K562 (cell line): ENCODE measurements at regions not wholly inside any gene's neighbourhood (a gene's known extent, or its start where the extent isn't known, plus 50 kb on each side); places are given as distances from the start of the nearest gene placed in this dataset.

Experiments
- ATAC-seq: fragments of 200-7000 bp; cut with Tn5 transposase; 3 replicates; pipeline ENCODE4 v1.9.1; 2020; ENCODE audit warnings: moderate library complexity
- BruUV-seq: library from RNA; stranded (reverse); fragments of 400-500 nt; replicated peaks from 2 replicates; lab custom pipeline; 2021; lab: Mats Ljungman, UMichigan
- CTCF ChIA-PET: fragments of 300-600 bp; formaldehyde crosslinking; extraction: SDS; loops from one replicate; lab custom pipeline; 2021; ENCODE audit warnings: low intra/inter-chr PET ratio; lab: Yijun Ruan, JAX
- POLR2A ChIA-PET: fragments of 300-600, 350-650 bp; sonication (Branson Sonifier 250); formaldehyde crosslinking; extraction: SDS; loops from one replicate; lab custom pipeline; 2021; ENCODE audit warnings: antibody characterized with exemption, inconsistent platforms; lab: Yijun Ruan, JAX
- DNase-seq, 4 experiments: peaks; one replicate each; pipeline versions ENCODE4 v3.0.0 to v3.0.0-alpha.2; 2011 to 2018; ENCODE audit warnings: low spot score in 3 of 4, mixed read lengths in 3 of 4; ENCODE audit errors: extremely low read depth in 1 of 4
- FAIRE-seq: peaks from 2 replicates; lab custom pipeline; 2011; peaks lifted over from hg19 to GRCh38; lab: Jason Lieb, UNC
- H2AFZ ChIP-seq: 2 replicates; pipeline ENCODE4 v1.6.0; 2011; ENCODE audit warnings: low read depth, low read length, control low read depth, inconsistent platforms
- H3K27ac ChIP-seq: fragments of 200-600 bp; 3 replicates; pipeline ENCODE4 v1.8.0; 2011; ENCODE audit warnings: low read depth, mild to moderate bottlenecking, control low read depth, inconsistent platforms, low read length, moderate library complexity, mixed read lengths; ENCODE audit errors: extremely low read depth
- H3K27me3 ChIP-seq, 2 experiments: fragments of 300-600 bp in 1 of 2; 2 replicates in 1 of 2; 3 replicates in 1 of 2; pipeline versions ENCODE4 v1.6.0 to v1.8.0; 2011; ENCODE audit warnings: inconsistent platforms in 2 of 2, low read length in 2 of 2, mild to moderate bottlenecking in 1 of 2, mixed read lengths in 1 of 2, moderate library complexity in 1 of 2; ENCODE audit not compliant: control insufficient read depth in 2 of 2, insufficient read depth in 2 of 2
- H3K36me3 ChIP-seq: fragments of 300-600 bp; 3 replicates; pipeline ENCODE4 v1.8.0; 2011; ENCODE audit warnings: mild to moderate bottlenecking, low read length, inconsistent platforms; ENCODE audit not compliant: control insufficient read depth, insufficient read depth
- H3K4me1 ChIP-seq, 2 experiments: fragments of 200-600 bp in 1 of 2; replicated peaks in 1 of 2; 2 replicates in 1 of 2; 3 replicates in 1 of 2; pipeline versions ENCODE4 v1.5.1 to v1.8.0; 2011; ENCODE audit warnings: inconsistent platforms in 2 of 2, low read length in 2 of 2, mild to moderate bottlenecking in 1 of 2, mixed read lengths in 1 of 2, moderate library complexity in 1 of 2; ENCODE audit not compliant: control insufficient read depth in 2 of 2, insufficient read depth in 2 of 2
- H3K4me2 ChIP-seq: 2 replicates; pipeline ENCODE4 v1.6.1; 2011; ENCODE audit warnings: low read length, control low read depth, inconsistent platforms, mixed read lengths; ENCODE audit not compliant: insufficient read depth
- H3K4me3 ChIP-seq: fragments of 200-600 bp; sonication (generic), shearing (Covaris generic); 2 replicates; pipeline ENCODE4 v1.5.1; 2016; ENCODE audit warnings: control low read depth, inconsistent platforms
- H3K79me2 ChIP-seq: fragments of 200-600 bp; 3 replicates; pipeline ENCODE4 v1.8.0; 2011; ENCODE audit warnings: low read length, inconsistent platforms; ENCODE audit not compliant: control insufficient read depth, insufficient read depth
- H3K9ac ChIP-seq, 2 experiments: 2 replicates each; pipeline versions ENCODE4 v1.6.0 to v1.6.1; 2011; ENCODE audit warnings: low read depth in 2 of 2, low read length in 2 of 2, control low read depth in 1 of 2, inconsistent platforms in 1 of 2, mild to moderate bottlenecking in 1 of 2, mixed read lengths in 1 of 2; ENCODE audit not compliant: insufficient read depth in 1 of 2
- H3K9me1 ChIP-seq: one replicate; pipeline ENCODE4 v1.6.0; 2011; ENCODE audit warnings: inconsistent platforms, mild to moderate bottlenecking, low read length, moderate library complexity; ENCODE audit not compliant: control insufficient read depth, insufficient read depth
- H3K9me3 ChIP-seq: replicated peaks from 2 replicates; pipeline ENCODE4 v1.5.1; 2011; ENCODE audit warnings: low read depth, low read length, inconsistent platforms; ENCODE audit not compliant: control insufficient read depth, insufficient read depth
- H4K20me1 ChIP-seq: replicated peaks from 2 replicates; pipeline ENCODE4 v1.6.1; 2011; ENCODE audit warnings: low read length, inconsistent platforms, mixed read lengths; ENCODE audit not compliant: control insufficient read depth, insufficient read depth
- ATF7 ChIP-seq: fragments of 450-650 bp; IDR thresholded peaks from 2 replicates; pipeline ENCODE4 v1.7.1; 2014; ENCODE audit warnings: mild to moderate bottlenecking, moderate library complexity
- CHD4 ChIP-seq: fragments of 200-600 bp; sonication (generic); IDR thresholded peaks from 3 replicates; pipeline ENCODE4 v1.6.1; 2012; ENCODE audit warnings: low read depth, mild to moderate bottlenecking, mixed read lengths, low read length, inconsistent platforms; ENCODE audit not compliant: insufficient read depth, insufficient replicate concordance, poor library complexity, severe bottlenecking
- ETS1 ChIP-seq: conservative IDR thresholded peaks from 2 replicates; pipeline ENCODE4 v1.6.1; 2011; ENCODE audit warnings: low read depth, mild to moderate bottlenecking, low read length; ENCODE audit not compliant: control insufficient read depth
- NCOA1 ChIP-seq: fragments of 450-650 bp; IDR thresholded peaks from 2 replicates; pipeline ENCODE4 v1.6.1; 2016; ENCODE audit warnings: low read depth
- RBFOX2 ChIP-seq: fragments of 200-400 bp; formaldehyde crosslinking; IDR thresholded peaks from 2 replicates; pipeline ENCODE4 v1.6.1; 2017; ENCODE audit warnings: low read depth, mild to moderate bottlenecking, low read length, moderate library complexity
- RBM14 ChIP-seq: fragments of 200-400 bp; formaldehyde crosslinking; IDR thresholded peaks from 2 replicates; pipeline ENCODE4 v1.6.1; 2018; ENCODE audit warnings: low read depth, mild to moderate bottlenecking, low read length, moderate library complexity, borderline replicate concordance; ENCODE audit not compliant: insufficient read depth
- TRIM25 ChIP-seq: fragments of 450-650 bp; IDR thresholded peaks from 2 replicates; pipeline ENCODE4 v1.7.0; 2016; ENCODE audit warnings: borderline replicate concordance
- USF1 ChIP-seq: sonication (generic); formaldehyde crosslinking; IDR thresholded peaks from 2 replicates; pipeline ENCODE4 v1.9.0; 2022; ENCODE audit warnings: mild to moderate bottlenecking, missing genetic modification reagents
- ZNF253 ChIP-seq: fragments of 250-450 bp; sonication (Bioruptor Pico); conservative IDR thresholded peaks from 2 replicates; pipeline ENCODE4 v1.6.1; 2021; ENCODE audit warnings: mild to moderate bottlenecking
- ZNF354B ChIP-seq: fragments of 250-450 bp; sonication (Bioruptor Pico); IDR thresholded peaks from 2 replicates; pipeline ENCODE4 v1.4.0; 2020
- ZNF407 ChIP-seq: fragments of 450-650 bp; IDR thresholded peaks from 2 replicates; pipeline ENCODE4 v1.6.1; 2016; ENCODE audit warnings: low read depth
- WGBS: fragments of 100-300 bp; shearing (Covaris generic); methylation state at CpG from one replicate; pipeline ENCODE4 v1.1.6; 2016; ENCODE audit warnings: low coverage, mixed read lengths; ENCODE audit not compliant: insufficient coverage; ENCODE audit errors: missing lambda C conversion rate; 5-methylcytosine and 5-hydroxymethylcytosine counted together
- in situ Hi-C: fragments of 300-500 bp; cut with MboI; formaldehyde crosslinking; loops from 4 replicates; pipeline ENCODE4 v1.15.0; 2018; ENCODE audit warnings: inconsistent platforms, mixed read lengths
- intact Hi-C: fragments of 100-400 bp; cut with micrococcal nuclease; formaldehyde crosslinking; loops from 2 replicates; pipeline ENCODE4 v1.14.2; 2022

- POLR2A ChIA-PET: no interaction called here
- Histone ChIP-seq H2AFZ (no peak overlapping the region), H3K4me1 (no peaks in the 10 kb centered on the region), H3K9me3 (no peaks in the 10 kb centered on the region), H3K27ac (no peak overlapping the region), H4K20me1 (no peaks in the 10 kb centered on the region), H3K9ac (no peak overlapping the region), H3K4me2 (no peak overlapping the region), H3K27me3 (no peaks in the 10 kb centered on the region), H3K4me3 (no peak overlapping the region), H3K36me3 (no peaks in the 10 kb centered on the region), H3K79me2 (no peaks in the 10 kb centered on the region), H3K9me1 (no peaks in the 10 kb centered on the region)
- in situ Hi-C loops: no loop called here
- FAIRE-seq: no peak
- no peak for DNase-seq
- WGBS: 0% methylated on average over 2 of the region's 2 CpGs
- intact Hi-C loops: no loop called here
- BruUV-seq: no TSS peak
- no peak for ATAC-seq
- CTCF ChIA-PET: no interaction called here
- TF ChIP-seq USF1 (CRISPR knock-in tag) (no peak), ZNF354B (CRISPR knock-in tag) (no peak), RBM14 (no peak), RBFOX2 (no peak), ZNF407 (no peak), ATF7 (no peak), CHD4 (no peak), ETS1 (no peak), ZNF253 (CRISPR knock-in tag) (no peak), TRIM25 (no peak), NCOA1 (no peak)
Measured at GRCh38 chrX:94942603-94943002, 1268.6 kb downstream of the FAM133A start.
